ENCODE measurements at regions not wholly inside any gene's neighbourhood (a gene's known extent, or its start where the extent isn't known, plus 50 kb on each side); places are given as distances from the start of the nearest gene placed in this dataset.

DNA sequence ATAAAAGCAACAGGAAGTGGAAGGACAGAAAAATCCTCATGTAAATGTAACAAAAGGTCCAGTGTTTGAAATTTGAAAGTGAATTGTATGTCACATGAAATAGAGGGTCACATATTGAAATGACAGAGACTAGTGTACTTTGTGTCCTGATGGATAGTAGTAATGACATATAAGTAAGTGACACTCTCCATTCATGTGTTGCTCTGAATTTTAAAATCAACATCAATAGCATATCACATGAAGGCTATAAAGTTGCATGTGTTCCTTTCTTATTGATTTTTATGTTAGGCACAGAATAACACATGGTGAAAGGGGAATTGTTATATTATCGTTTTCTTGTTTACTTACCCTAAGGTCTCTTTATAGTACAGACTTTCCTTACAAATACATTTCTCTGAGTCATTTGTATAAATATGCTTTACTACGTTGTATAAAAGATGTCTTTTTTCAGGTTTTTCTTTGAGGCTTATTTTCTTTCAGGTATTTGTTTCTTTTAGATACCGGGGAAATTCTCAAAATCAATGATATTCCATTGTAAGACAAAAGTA lies 104.6 kb upstream of the CACNA2D1 start:
- Mint-ChIP-seq H3K27ac (ENCODE audit: unreplicated experiment) (no peak overlapping the region), H3K4me1 (ENCODE audit: low read depth, unreplicated experiment) (no peaks in the 10 kb centered on the region), H3K9me3 (ENCODE audit: unreplicated experiment) (no peaks in the 10 kb centered on the region), H3K4me3 (ENCODE audit: unreplicated experiment) (no peak overlapping the region), H3K36me3 (ENCODE audit: insufficient read depth, unreplicated experiment) (no peaks in the 10 kb centered on the region), H3K27me3 (ENCODE audit: insufficient read depth, unreplicated experiment) (peaks cover 2% of the 10 kb centered on the region)
- CTCF ChIA-PET = no interaction called here
- no peak overlapping the region for H3K4me3 ChIP-seq (ENCODE audit: low read depth, low read length)
- H3K27me3 ChIP-seq (replicated peaks; ENCODE audit: control insufficient read depth, insufficient read depth, low read length) = no peaks in the 10 kb centered on the region
- POLR2A ChIA-PET = no interaction called here
- no peaks in the 10 kb centered on the region for H3K9me3 ChIP-seq
- TF ChIP-seq, protein P1, sequence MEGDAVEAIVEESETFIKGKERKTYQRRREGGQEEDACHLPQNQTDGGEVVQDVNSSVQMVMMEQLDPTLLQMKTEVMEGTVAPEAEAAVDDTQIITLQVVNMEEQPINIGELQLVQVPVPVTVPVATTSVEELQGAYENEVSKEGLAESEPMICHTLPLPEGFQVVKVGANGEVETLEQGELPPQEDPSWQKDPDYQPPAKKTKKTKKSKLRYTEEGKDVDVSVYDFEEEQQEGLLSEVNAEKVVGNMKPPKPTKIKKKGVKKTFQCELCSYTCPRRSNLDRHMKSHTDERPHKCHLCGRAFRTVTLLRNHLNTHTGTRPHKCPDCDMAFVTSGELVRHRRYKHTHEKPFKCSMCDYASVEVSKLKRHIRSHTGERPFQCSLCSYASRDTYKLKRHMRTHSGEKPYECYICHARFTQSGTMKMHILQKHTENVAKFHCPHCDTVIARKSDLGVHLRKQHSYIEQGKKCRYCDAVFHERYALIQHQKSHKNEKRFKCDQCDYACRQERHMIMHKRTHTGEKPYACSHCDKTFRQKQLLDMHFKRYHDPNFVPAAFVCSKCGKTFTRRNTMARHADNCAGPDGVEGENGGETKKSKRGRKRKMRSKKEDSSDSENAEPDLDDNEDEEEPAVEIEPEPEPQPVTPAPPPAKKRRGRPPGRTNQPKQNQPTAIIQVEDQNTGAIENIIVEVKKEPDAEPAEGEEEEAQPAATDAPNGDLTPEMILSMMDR (IDR thresholded peaks at IDR 0.05; ENCODE audit: insufficient read depth in 1 of 2, low read depth in 1 of 2, low read length in 1 of 2, severe bottlenecking in 1 of 2, unreplicated experiment in 1 of 2) = no peak
- intact Hi-C loops (cut with micrococcal nuclease; ENCODE audit: unreplicated experiment) = no loop called here
- no peak for DNase-seq
- H3K4me1 ChIP-seq = no peaks in the 10 kb centered on the region
- no peaks in the 10 kb centered on the region for H3K36me3 ChIP-seq (ENCODE audit: control insufficient read depth, insufficient read depth, low read length)
- BruUV-seq (replicated peaks) = no TSS peak

DNA sequence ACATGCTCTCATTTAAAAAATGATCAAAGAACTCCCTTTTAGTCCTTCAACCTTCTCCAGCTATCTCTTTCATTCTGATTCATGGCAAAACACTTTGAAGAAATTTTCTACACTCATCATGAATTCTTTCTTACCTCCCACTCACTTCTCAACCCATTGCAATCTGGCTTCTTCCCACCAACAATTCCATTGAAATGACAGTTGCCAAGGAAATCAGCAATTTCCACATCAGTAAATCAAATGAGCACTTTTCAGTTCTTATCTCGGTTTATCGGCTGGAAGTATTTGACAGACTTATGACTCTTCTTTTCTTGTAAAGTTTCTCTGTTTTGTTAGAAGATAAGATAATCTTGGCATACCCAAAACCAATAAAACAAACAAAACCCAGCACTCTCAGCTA lies 99.1 kb upstream of the CACNA2D1 start:
- BruUV-seq (replicated peaks) = no TSS peak
- no peak overlapping the region for H3K27ac Mint-ChIP-seq (ENCODE audit: unreplicated experiment)
- peaks cover 2% of the 10 kb centered on the region for H3K27me3 Mint-ChIP-seq (ENCODE audit: insufficient read depth, unreplicated experiment)
- intact Hi-C loops (cut with micrococcal nuclease; ENCODE audit: unreplicated experiment) = no loop called here
- no peak for DNase-seq
- Histone ChIP-seq H3K4me3 (ENCODE audit: low read depth, low read length) (no peak overlapping the region), H3K36me3 (ENCODE audit: control insufficient read depth, insufficient read depth, low read length) (no peaks in the 10 kb centered on the region), H3K9me3 (no peaks in the 10 kb centered on the region), H3K4me1 (no peaks in the 10 kb centered on the region), H3K27me3 (replicated peaks; ENCODE audit: control insufficient read depth, insufficient read depth, low read length) (no peaks in the 10 kb centered on the region)
- peaks cover 6% of the 10 kb centered on the region for H3K4me1 Mint-ChIP-seq (ENCODE audit: low read depth, unreplicated experiment)
- no peak overlapping the region for H3K4me3 Mint-ChIP-seq (ENCODE audit: unreplicated experiment)
- no peaks in the 10 kb centered on the region for H3K9me3 Mint-ChIP-seq (ENCODE audit: unreplicated experiment)
- H3K36me3 Mint-ChIP-seq (ENCODE audit: insufficient read depth, unreplicated experiment) = no peaks in the 10 kb centered on the region
- POLR2A ChIA-PET = no interaction called here
- CTCF ChIA-PET = no interaction called here
- TF ChIP-seq, protein P1 (IDR thresholded peaks at IDR 0.05; ENCODE audit: insufficient read depth in 1 of 2, low read depth in 1 of 2, low read length in 1 of 2, severe bottlenecking in 1 of 2, unreplicated experiment in 1 of 2) = no peak

DNA sequence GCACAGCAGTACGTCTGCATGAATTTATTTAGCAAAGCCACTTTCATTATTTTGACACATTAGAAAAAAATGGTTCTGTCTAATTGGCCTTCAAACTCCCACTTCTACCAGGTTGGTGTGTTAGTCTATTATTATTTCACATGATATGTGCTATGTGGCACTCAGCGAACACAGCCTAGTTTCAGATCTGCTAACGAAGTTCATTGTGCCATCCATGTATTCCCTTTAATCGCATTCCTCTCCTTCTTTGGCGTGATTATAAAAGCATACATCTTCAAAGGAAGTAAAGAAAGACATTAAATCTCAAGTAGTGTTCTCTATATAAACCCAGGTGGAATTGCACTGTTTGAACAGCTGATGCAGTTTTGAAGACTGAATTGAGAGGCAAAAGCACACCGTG lies 96.4 kb upstream of the CACNA2D1 start:
- intact Hi-C loops (cut with micrococcal nuclease; ENCODE audit: unreplicated experiment) = no loop called here
- Mint-ChIP-seq H3K9me3 (ENCODE audit: unreplicated experiment) (no peaks in the 10 kb centered on the region), H3K36me3 (ENCODE audit: insufficient read depth, unreplicated experiment) (no peaks in the 10 kb centered on the region), H3K4me3 (ENCODE audit: unreplicated experiment) (no peak overlapping the region), H3K4me1 (ENCODE audit: low read depth, unreplicated experiment) (peaks cover 6% of the 10 kb centered on the region), H3K27ac (ENCODE audit: unreplicated experiment) (no peak overlapping the region), H3K27me3 (ENCODE audit: insufficient read depth, unreplicated experiment) (peaks cover 2% of the 10 kb centered on the region)
- Histone ChIP-seq H3K36me3 (ENCODE audit: control insufficient read depth, insufficient read depth, low read length) (no peaks in the 10 kb centered on the region), H3K4me3 (ENCODE audit: low read depth, low read length) (no peak overlapping the region), H3K9me3 (no peaks in the 10 kb centered on the region), H3K4me1 (no peaks in the 10 kb centered on the region), H3K27me3 (replicated peaks; ENCODE audit: control insufficient read depth, insufficient read depth, low read length) (no peaks in the 10 kb centered on the region)
- TF ChIP-seq, protein P1 (IDR thresholded peaks at IDR 0.05; ENCODE audit: insufficient read depth in 1 of 2, low read depth in 1 of 2, low read length in 1 of 2, severe bottlenecking in 1 of 2, unreplicated experiment in 1 of 2) = no peak
- no TSS peak for BruUV-seq (replicated peaks)
- ChIA-PET POLR2A (no interaction called here), CTCF (no interaction called here)
- DNase-seq = no peak

Measured in Caco-2 (cell line).